A549 (cell line): ENCODE measurements at regions not wholly inside any gene's neighbourhood (a gene's known extent, or its start where the extent isn't known, plus 50 kb on each side); places are given as distances from the start of the nearest gene placed in this dataset.

ENCODE experiments used
- ATAC-seq, 2 experiments: fragments of 200-7000 bp in 1 of 2; fragments of >200 bp in 1 of 2; cut with Nextera tagmentation in 1 of 2; cut with Tn5 transposase in 1 of 2; 3 replicates each; pipeline versions ENCODE4 v1.8.0 to v1.9.1; 2018 to 2020; ENCODE audit warnings: mild to moderate bottlenecking in 1 of 2, moderate library complexity in 1 of 2
- CTCF ChIA-PET: fragments of 300-600 bp; sonication (Branson Sonifier 250); formaldehyde crosslinking; extraction: SDS; loops from one replicate; lab custom pipeline; 2021; ENCODE audit warnings: antibody characterized with exemption, inconsistent platforms; lab: Yijun Ruan, JAX
- POLR2A ChIA-PET: fragments of 350-600 bp; formaldehyde crosslinking; extraction: SDS; loops from one replicate; lab custom pipeline; 2021; ENCODE audit warnings: antibody characterized with exemption, inconsistent platforms; lab: Yijun Ruan, JAX
- DNase-seq, 2 experiments: peaks; one replicate each; pipeline versions ENCODE4 v3.0.0 to v3.0.0-alpha.2; 2011 to 2016; ENCODE audit warnings: low read depth in 1 of 2, low spot score in 1 of 2
- FAIRE-seq: peaks from 2 replicates; lab custom pipeline; 2011; peaks lifted over from hg19 to GRCh38; lab: Jason Lieb, UNC
- H3K27ac ChIP-seq, 2 experiments: fragments of >200 bp; sonication (Bioruptor Twin); formaldehyde crosslinking; 3 replicates each; pipeline ENCODE4 v1.5.1; 2016 to 2017
- H3K4me1 ChIP-seq: fragments of >200 bp; sonication (Bioruptor Twin); formaldehyde crosslinking; 3 replicates; pipeline ENCODE4 v1.6.1; 2016
- H3K4me2 ChIP-seq: fragments of >200 bp; sonication (Bioruptor Twin); formaldehyde crosslinking; 3 replicates; pipeline ENCODE4 v1.6.1; 2016
- H3K4me3 ChIP-seq: fragments of >200 bp; sonication (Bioruptor Twin); formaldehyde crosslinking; 3 replicates; pipeline ENCODE4 v1.5.1; 2016
- H3K9me3 ChIP-seq: fragments of >200 bp; sonication (Bioruptor Twin); formaldehyde crosslinking; 3 replicates; pipeline ENCODE4 v1.6.1; 2016
- BHLHE40 ChIP-seq: IDR thresholded peaks from 2 replicates; pipeline ENCODE4 v1.6.1; 2012; ENCODE audit warnings: low read depth, low read length, inconsistent platforms
- CBX2 ChIP-seq: fragments of 200-600 bp; sonication (generic); IDR thresholded peaks from 2 replicates; pipeline ENCODE4 v1.6.1; 2016; ENCODE audit warnings: low read depth, mild to moderate bottlenecking, borderline replicate concordance
- CBX8 ChIP-seq: fragments of 200-600 bp; sonication (generic); IDR thresholded peaks from 2 replicates; pipeline ENCODE4 v1.6.1; 2016
- CEBPB ChIP-seq, 2 experiments: fragments of >200 bp in 1 of 2; sonication (Bioruptor Twin) in 1 of 2; formaldehyde crosslinking in 1 of 2; IDR thresholded peaks; 2 replicates each; pipeline ENCODE4 v1.6.1; 2012 to 2016
- EHMT2 ChIP-seq: fragments of 200-600 bp; sonication (generic); IDR thresholded peaks from 2 replicates; pipeline ENCODE4 v1.6.1; 2016; ENCODE audit warnings: antibody characterized with exemption, low read depth, mild to moderate bottlenecking, moderate library complexity
- ELK1 ChIP-seq: fragments of 150-350 bp; IDR thresholded peaks from 2 replicates; pipeline ENCODE4 v1.6.1; 2014; ENCODE audit warnings: low read depth, mild to moderate bottlenecking, low read length
- ESRRA ChIP-seq: fragments of 150-350 bp; IDR thresholded peaks from 2 replicates; pipeline ENCODE4 v1.6.1; 2014; ENCODE audit warnings: mild to moderate bottlenecking, low read length, borderline replicate concordance
- FOSL2 ChIP-seq, 2 experiments: fragments of 450-650 bp in 1 of 2; fragments of >200 bp in 1 of 2; sonication (Bioruptor Twin) in 1 of 2; formaldehyde crosslinking; IDR thresholded peaks; 2 replicates each; pipeline versions ENCODE4 v1.5.0 to v1.6.1; 2016 to 2020; ENCODE audit warnings: mild to moderate bottlenecking in 1 of 2, moderate library complexity in 1 of 2
- GATA3 ChIP-seq: IDR thresholded peaks from 2 replicates; pipeline ENCODE4 v1.6.1; 2012; ENCODE audit warnings: borderline replicate concordance
- HDAC2 ChIP-seq: fragments of 200-600 bp; sonication (generic); IDR thresholded peaks from 2 replicates; pipeline ENCODE4 v1.6.1; 2016
- HES2 ChIP-seq: fragments of >200 bp; sonication (Bioruptor Twin); formaldehyde crosslinking; IDR thresholded peaks from 2 replicates; pipeline ENCODE4 v1.6.1; 2016
- HOXA7 ChIP-seq: fragments of 250-450 bp; sonication (Bioruptor Pico); IDR thresholded peaks from 2 replicates; pipeline ENCODE4 v1.5.0; 2020; ENCODE audit warnings: mild to moderate bottlenecking, moderate library complexity
- HOXB13 ChIP-seq: fragments of 250-450 bp; sonication (Bioruptor Pico); IDR thresholded peaks from 2 replicates; pipeline ENCODE4 v1.5.0; 2020; ENCODE audit warnings: low read depth, mild to moderate bottlenecking, moderate library complexity
- KDM1A ChIP-seq: fragments of 200-600 bp; sonication (generic); IDR thresholded peaks from 2 replicates; pipeline ENCODE4 v1.6.1; 2016; ENCODE audit warnings: low read depth, mild to moderate bottlenecking
- KDM5A ChIP-seq: fragments of 200-600 bp; sonication (generic); IDR thresholded peaks from 2 replicates; pipeline ENCODE4 v1.6.1; 2016; ENCODE audit warnings: antibody characterized with exemption, mild to moderate bottlenecking
- MAFK ChIP-seq: fragments of 450-650 bp; IDR thresholded peaks from 2 replicates; pipeline ENCODE4 v1.6.1; 2014; ENCODE audit not compliant: partially characterized antibody
- MAZ ChIP-seq: fragments of 150-350 bp; IDR thresholded peaks from 2 replicates; pipeline ENCODE4 v1.6.1; 2014; ENCODE audit warnings: antibody characterized with exemption, low read depth, low read length, borderline replicate concordance
- NFE2L2 ChIP-seq: fragments of 150-350 bp; conservative IDR thresholded peaks from 2 replicates; pipeline ENCODE4 v1.6.1; 2014; ENCODE audit warnings: low read length
- NPAS2 ChIP-seq: fragments of 250-450 bp; sonication (Bioruptor Pico); IDR thresholded peaks from 2 replicates; pipeline ENCODE4 v1.8.0; 2022; ENCODE audit warnings: mild to moderate bottlenecking, moderate library complexity, borderline replicate concordance
- RARB ChIP-seq: fragments of 250-450 bp; sonication (Bioruptor Pico); IDR thresholded peaks from 2 replicates; pipeline ENCODE4 v1.8.0; 2021; ENCODE audit warnings: mild to moderate bottlenecking, moderate library complexity
- REST ChIP-seq: fragments of 200-600 bp; sonication (generic); IDR thresholded peaks from 2 replicates; pipeline ENCODE4 v1.6.1; 2016; ENCODE audit warnings: antibody characterized with exemption, mild to moderate bottlenecking, moderate library complexity
- SMC3 ChIP-seq: fragments of >200 bp; sonication (Bioruptor Twin); formaldehyde crosslinking; IDR thresholded peaks from 3 replicates; pipeline ENCODE4 v1.6.1; 2018; ENCODE audit warnings: inconsistent platforms
- SREBF2 ChIP-seq: fragments of 450-650 bp; IDR thresholded peaks from 2 replicates; pipeline ENCODE4 v1.6.1; 2014; ENCODE audit warnings: mild to moderate bottlenecking, moderate library complexity
- TP53 ChIP-seq: fragments of 250-450 bp; sonication (Bioruptor Pico); IDR thresholded peaks from 2 replicates; pipeline ENCODE4 v1.5.0; 2021; ENCODE audit warnings: mild to moderate bottlenecking, moderate library complexity
- ZC3H11A ChIP-seq: fragments of 450-650 bp; IDR thresholded peaks from 2 replicates; pipeline ENCODE4 v1.6.1; 2014; ENCODE audit warnings: antibody characterized with exemption, mild to moderate bottlenecking
- ZNF302 ChIP-seq: fragments of 250-450 bp; sonication (Bioruptor Pico); IDR thresholded peaks from 2 replicates; pipeline ENCODE4 v1.9.0; 2021; ENCODE audit warnings: inconsistent platforms, mild to moderate bottlenecking, moderate library complexity
- WGBS: methylation state at CpG from one replicate; pipeline ENCODE4 v1.1.6; 2017; ENCODE audit errors: missing lambda C conversion rate; 5-methylcytosine and 5-hydroxymethylcytosine counted together
- TF ChIP-seq, protein P1 (sequence below): fragments of >200 bp; sonication (Bioruptor Twin); formaldehyde crosslinking; IDR thresholded peaks from 3 replicates; pipeline ENCODE4 v1.5.1; 2016
- TF ChIP-seq, protein P2 (sequence below): IDR thresholded peaks from 2 replicates; pipeline ENCODE4 v1.6.1; 2012; ENCODE audit warnings: low read depth, borderline replicate concordance
- TF ChIP-seq, protein P3 (sequence below): fragments of >200 bp; sonication (Bioruptor Twin); formaldehyde crosslinking; IDR thresholded peaks from 3 replicates; pipeline ENCODE4 v1.6.1; 2016

DNA sequence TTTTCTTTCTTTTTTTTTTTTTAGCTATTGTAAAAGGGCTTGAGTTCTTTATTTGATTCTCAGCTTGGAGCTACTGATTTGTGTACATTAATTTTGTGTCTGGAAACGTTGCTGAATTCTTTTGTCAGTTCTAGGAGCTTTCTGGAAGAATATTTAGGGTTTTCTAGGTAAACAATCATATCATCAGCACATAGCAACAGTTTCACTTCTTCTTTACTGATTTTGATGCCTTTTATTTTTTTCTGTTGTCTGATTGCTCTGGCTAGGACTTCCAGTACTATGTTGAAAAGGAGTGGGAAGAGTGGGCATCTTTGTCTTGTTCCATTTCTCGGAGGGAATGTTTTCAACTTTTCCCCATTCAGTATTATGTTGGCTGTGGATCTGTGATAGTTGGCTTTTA is 292.2 kb downstream of the GABRG1 start:
- H3K4me3 ChIP-seq: no peak overlapping the region
- H3K4me2 ChIP-seq: no peak overlapping the region
- 0% methylated on average over 2 of the region's 2 CpGs for WGBS
- H3K4me1 ChIP-seq: no peaks in the 10 kb centered on the region
- ChIA-PET POLR2A (no interaction called here), CTCF (no interaction called here)
- FAIRE-seq: no peak
- TF ChIP-seq ZC3H11A: no peak
- no peak for TF ChIP-seq MAFK
- no peak for TF ChIP-seq ZNF302 (CRISPR knock-in tag)
- no peak for TF ChIP-seq HDAC2
- TF ChIP-seq RARB: no peak
- TF ChIP-seq NFE2L2: no peak
- TF ChIP-seq TP53 (CRISPR knock-in tag): no peak
- TF ChIP-seq CEBPB (IDR thresholded peaks at IDR 0.05): no peak
- TF ChIP-seq CBX2: no peak
- no peak for TF ChIP-seq KDM1A
- TF ChIP-seq SMC3: no peak
- TF ChIP-seq HOXA7: no peak
- TF ChIP-seq EHMT2: no peak
- DNase-seq: no peak
- H3K9me3 ChIP-seq: no peaks in the 10 kb centered on the region
- no peak overlapping the region for H3K27ac ChIP-seq
- ATAC-seq: no peak

- Histone ChIP-seq H3K4me2 (no peak overlapping the region), H3K4me3 (no peak overlapping the region), H3K9me3 (no peaks in the 10 kb centered on the region), H3K27ac (no peak overlapping the region), H3K4me1 (no peaks in the 10 kb centered on the region)
- ChIA-PET POLR2A (no interaction called here), CTCF (no interaction called here)
- TF ChIP-seq MAZ (no peak), SREBF2 (no peak), BHLHE40 (no peak), HOXB13 (CRISPR knock-in tag) (no peak), KDM5A (no peak), CEBPB (IDR thresholded peaks at IDR 0.05) (no peak), NPAS2 (CRISPR knock-in tag) (no peak), ELK1 (no peak), CBX8 (no peak), TP53 (CRISPR knock-in tag) (no peak), ESRRA (no peak), HDAC2 (no peak), REST (no peak), MAFK (no peak), HES2 (no peak), FOSL2 (IDR thresholded peaks at IDR 0.05) (no peak), FOSL2 (CRISPR knock-in tag; IDR thresholded peaks at IDR 0.05) (no peak), GATA3 (no peak)
- TF ChIP-seq, protein P1, sequence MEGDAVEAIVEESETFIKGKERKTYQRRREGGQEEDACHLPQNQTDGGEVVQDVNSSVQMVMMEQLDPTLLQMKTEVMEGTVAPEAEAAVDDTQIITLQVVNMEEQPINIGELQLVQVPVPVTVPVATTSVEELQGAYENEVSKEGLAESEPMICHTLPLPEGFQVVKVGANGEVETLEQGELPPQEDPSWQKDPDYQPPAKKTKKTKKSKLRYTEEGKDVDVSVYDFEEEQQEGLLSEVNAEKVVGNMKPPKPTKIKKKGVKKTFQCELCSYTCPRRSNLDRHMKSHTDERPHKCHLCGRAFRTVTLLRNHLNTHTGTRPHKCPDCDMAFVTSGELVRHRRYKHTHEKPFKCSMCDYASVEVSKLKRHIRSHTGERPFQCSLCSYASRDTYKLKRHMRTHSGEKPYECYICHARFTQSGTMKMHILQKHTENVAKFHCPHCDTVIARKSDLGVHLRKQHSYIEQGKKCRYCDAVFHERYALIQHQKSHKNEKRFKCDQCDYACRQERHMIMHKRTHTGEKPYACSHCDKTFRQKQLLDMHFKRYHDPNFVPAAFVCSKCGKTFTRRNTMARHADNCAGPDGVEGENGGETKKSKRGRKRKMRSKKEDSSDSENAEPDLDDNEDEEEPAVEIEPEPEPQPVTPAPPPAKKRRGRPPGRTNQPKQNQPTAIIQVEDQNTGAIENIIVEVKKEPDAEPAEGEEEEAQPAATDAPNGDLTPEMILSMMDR: no peak
- TF ChIP-seq, protein P2, sequence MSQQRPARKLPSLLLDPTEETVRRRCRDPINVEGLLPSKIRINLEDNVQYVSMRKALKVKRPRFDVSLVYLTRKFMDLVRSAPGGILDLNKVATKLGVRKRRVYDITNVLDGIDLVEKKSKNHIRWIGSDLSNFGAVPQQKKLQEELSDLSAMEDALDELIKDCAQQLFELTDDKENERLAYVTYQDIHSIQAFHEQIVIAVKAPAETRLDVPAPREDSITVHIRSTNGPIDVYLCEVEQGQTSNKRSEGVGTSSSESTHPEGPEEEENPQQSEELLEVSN: no peak
- TF ChIP-seq, protein P3, sequence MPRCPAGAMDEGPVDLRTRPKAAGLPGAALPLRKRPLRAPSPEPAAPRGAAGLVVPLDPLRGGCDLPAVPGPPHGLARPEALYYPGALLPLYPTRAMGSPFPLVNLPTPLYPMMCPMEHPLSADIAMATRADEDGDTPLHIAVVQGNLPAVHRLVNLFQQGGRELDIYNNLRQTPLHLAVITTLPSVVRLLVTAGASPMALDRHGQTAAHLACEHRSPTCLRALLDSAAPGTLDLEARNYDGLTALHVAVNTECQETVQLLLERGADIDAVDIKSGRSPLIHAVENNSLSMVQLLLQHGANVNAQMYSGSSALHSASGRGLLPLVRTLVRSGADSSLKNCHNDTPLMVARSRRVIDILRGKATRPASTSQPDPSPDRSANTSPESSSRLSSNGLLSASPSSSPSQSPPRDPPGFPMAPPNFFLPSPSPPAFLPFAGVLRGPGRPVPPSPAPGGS: no peak
- no peak for DNase-seq
- FAIRE-seq: no peak
- no peak for ATAC-seq
- 0% methylated on average over 2 of the region's 2 CpGs for WGBS
Measured at GRCh38 chr4:45803994-45804393, 319.9 kb downstream of the GABRG1 start.
